IMR-90 (cell line): ENCODE measurements at regions not wholly inside any gene's neighbourhood (a gene's known extent, or its start where the extent isn't known, plus 50 kb on each side); places are given as distances from the start of the nearest gene placed in this dataset.

ENCODE experiments used
- ATAC-seq: fragments of 200-7000 bp; cut with Tn5 transposase; 2 replicates; pipeline ENCODE4 v1.9.1; 2020; ENCODE audit warnings: low read depth, mild to moderate bottlenecking, moderate library complexity
- BruUV-seq: library from RNA; stranded (reverse); fragments of 400-500 nt; replicated peaks from 2 replicates; lab custom pipeline; 2021; lab: Mats Ljungman, UMichigan
- CTCF ChIA-PET: fragments of 300-600 bp; formaldehyde crosslinking; extraction: SDS; loops from one replicate; lab custom pipeline; 2021; ENCODE audit warnings: antibody characterized with exemption; lab: Yijun Ruan, JAX
- POLR2A ChIA-PET: fragments of 300-600 bp; sonication (Branson Sonifier 250); formaldehyde crosslinking; loops from one replicate; lab custom pipeline; 2022; ENCODE audit warnings: antibody characterized with exemption; ENCODE audit not compliant: unreplicated experiment; lab: Charles Lee
- DNase-seq: peaks from one replicate; pipeline ENCODE4 v3.0.0; 2013
- H2AFZ ChIP-seq: replicated peaks from 2 replicates; pipeline ENCODE3; 2013; ENCODE audit warnings: low read length, mild to moderate bottlenecking; ENCODE audit not compliant: poor library complexity
- H2AK5ac ChIP-seq: 2 replicates; pipeline ENCODE4 v1.6.1; 2013; ENCODE audit warnings: low read depth, low read length, inconsistent platforms
- H2AK9ac ChIP-seq: replicated peaks from 2 replicates; pipeline ENCODE3; 2013; ENCODE audit warnings: mild to moderate bottlenecking, low read depth, low read length, moderate library complexity; ENCODE audit not compliant: poor library complexity
- H2BK120ac ChIP-seq: 2 replicates; pipeline ENCODE4 v1.6.1; 2013; ENCODE audit warnings: low read depth, low read length, inconsistent platforms
- H2BK15ac ChIP-seq: 3 replicates; pipeline ENCODE4 v1.6.1; 2013; ENCODE audit warnings: low read depth, low read length, inconsistent platforms
- H2BK20ac ChIP-seq: 2 replicates; pipeline ENCODE4 v1.6.1; 2013; ENCODE audit warnings: low read depth, mild to moderate bottlenecking, inconsistent platforms, low read length, moderate library complexity
- H2BK5ac ChIP-seq: 2 replicates; pipeline ENCODE4 v1.6.1; 2013; ENCODE audit warnings: mild to moderate bottlenecking, low read depth, low read length, inconsistent platforms; ENCODE audit not compliant: poor library complexity, severe bottlenecking
- H3K14ac ChIP-seq: replicated peaks from 2 replicates; pipeline ENCODE4 v1.6.1; 2013; ENCODE audit warnings: low read depth, low read length, inconsistent platforms
- H3K18ac ChIP-seq: 2 replicates; pipeline ENCODE4 v1.6.1; 2013; ENCODE audit warnings: low read depth, low read length, control low read depth
- H3K23ac ChIP-seq: 2 replicates; pipeline ENCODE4 v1.6.1; 2013; ENCODE audit warnings: low read depth, low read length, inconsistent platforms
- H3K27ac ChIP-seq: 2 replicates; pipeline ENCODE4 v1.5.1; 2013; ENCODE audit warnings: mild to moderate bottlenecking, control low read depth, low read length; ENCODE audit not compliant: insufficient read depth
- H3K27me3 ChIP-seq: 2 replicates; pipeline ENCODE4 v1.6.1; 2013; ENCODE audit warnings: low read length; ENCODE audit not compliant: control insufficient read depth, insufficient read depth
- H3K36me3 ChIP-seq: 2 replicates; pipeline ENCODE4 v1.6.1; 2013; ENCODE audit warnings: low read length, mixed read lengths; ENCODE audit not compliant: control insufficient read depth, insufficient read depth
- H3K4ac ChIP-seq: 2 replicates; pipeline ENCODE4 v1.6.1; 2013; ENCODE audit warnings: low read depth, low read length, inconsistent platforms
- H3K4me1 ChIP-seq: 2 replicates; pipeline ENCODE4 v1.6.1; 2013; ENCODE audit warnings: low read length, mixed read lengths; ENCODE audit not compliant: control insufficient read depth, insufficient read depth
- H3K4me2 ChIP-seq: 2 replicates; pipeline ENCODE4 v1.6.1; 2013; ENCODE audit warnings: low read depth, mild to moderate bottlenecking, control low read depth, low read length, moderate library complexity
- H3K4me3 ChIP-seq: 2 replicates; pipeline ENCODE4 v1.5.1; 2013; ENCODE audit warnings: low read depth, mild to moderate bottlenecking, control low read depth, low read length, moderate library complexity; ENCODE audit not compliant: insufficient read depth
- H3K56ac ChIP-seq: 2 replicates; pipeline ENCODE4 v1.6.1; 2013; ENCODE audit warnings: low read length, inconsistent platforms; ENCODE audit not compliant: insufficient read depth; ENCODE audit errors: extremely low read depth
- H3K79me1 ChIP-seq, 2 experiments: 2 replicates each; pipeline ENCODE4 v1.6.1; 2013; ENCODE audit warnings: low read length in 2 of 2, inconsistent platforms in 1 of 2, low read depth in 1 of 2
- H3K9ac ChIP-seq: 2 replicates; pipeline ENCODE4 v1.6.1; 2013; ENCODE audit warnings: low read depth, low read length, control low read depth
- H3K9me1 ChIP-seq: 2 replicates; pipeline ENCODE4 v1.6.1; 2013; ENCODE audit warnings: low read length, inconsistent platforms; ENCODE audit not compliant: insufficient read depth
- H3K9me3 ChIP-seq: 2 replicates; pipeline ENCODE4 v1.6.1; 2013; ENCODE audit warnings: low read length; ENCODE audit not compliant: control insufficient read depth, insufficient read depth
- H4K20me1 ChIP-seq: 2 replicates; pipeline ENCODE4 v1.6.1; 2013; ENCODE audit warnings: low read length, inconsistent platforms; ENCODE audit not compliant: insufficient read depth
- H4K5ac ChIP-seq: 2 replicates; pipeline ENCODE4 v1.6.1; 2013; ENCODE audit warnings: mild to moderate bottlenecking, low read depth, low read length, control low read depth
- H4K8ac ChIP-seq, 2 experiments: 2 replicates each; pipeline ENCODE4 v1.6.1; 2013; ENCODE audit warnings: low read depth in 2 of 2, low read length in 2 of 2, control low read depth in 1 of 2, inconsistent platforms in 1 of 2
- H4K91ac ChIP-seq: 2 replicates; pipeline ENCODE4 v1.6.1; 2013; ENCODE audit warnings: low read depth, low read length, inconsistent platforms; ENCODE audit not compliant: insufficient read depth
- BHLHE40 ChIP-seq: fragments of 150-350 bp; IDR thresholded peaks from 2 replicates; pipeline ENCODE4 v1.6.1; 2016; ENCODE audit warnings: mild to moderate bottlenecking, low read depth, low read length
- CEBPB ChIP-seq: IDR thresholded peaks from 2 replicates; pipeline ENCODE4 v1.6.1; 2012; ENCODE audit warnings: low read depth, low read length, improper control_type of control experiment
- CHD1 ChIP-seq: IDR thresholded peaks from 2 replicates; pipeline ENCODE4 v1.6.1; 2012; ENCODE audit warnings: low read depth, low read length, improper control_type of control experiment
- ELK1 ChIP-seq: fragments of 150-350 bp; IDR thresholded peaks from 2 replicates; pipeline ENCODE4 v1.6.1; 2016; ENCODE audit warnings: low read depth, mild to moderate bottlenecking, low read length, moderate library complexity, borderline replicate concordance
- FOS ChIP-seq: fragments of 150-350 bp; IDR thresholded peaks from 2 replicates; pipeline ENCODE4 v1.6.1; 2016; ENCODE audit warnings: low read depth, low read length
- MAFK ChIP-seq: IDR thresholded peaks from 2 replicates; pipeline ENCODE4 v1.6.1; 2012; ENCODE audit warnings: low read depth, low read length, improper control_type of control experiment
- MAZ ChIP-seq: IDR thresholded peaks from 2 replicates; pipeline ENCODE4 v1.6.1; 2012; ENCODE audit warnings: low read depth, mild to moderate bottlenecking, low read length, improper control_type of control experiment, moderate library complexity, borderline replicate concordance
- MXI1 ChIP-seq: IDR thresholded peaks from 2 replicates; pipeline ENCODE4 v1.6.1; 2012; ENCODE audit warnings: low read depth, mild to moderate bottlenecking, low read length, moderate library complexity, borderline replicate concordance
- NFE2L2 ChIP-seq: fragments of 150-350 bp; IDR thresholded peaks from 2 replicates; pipeline ENCODE4 v1.6.1; 2016; ENCODE audit warnings: low read depth, mild to moderate bottlenecking, low read length
- POLR2A ChIP-seq: IDR thresholded peaks from 2 replicates; pipeline ENCODE4 v1.6.1; 2012; ENCODE audit warnings: mild to moderate bottlenecking, low read depth, low read length
- RAD21 ChIP-seq: IDR thresholded peaks from 2 replicates; pipeline ENCODE4 v1.6.1; 2012; ENCODE audit warnings: low read length, improper control_type of control experiment
- RCOR1 ChIP-seq: IDR thresholded peaks from 2 replicates; pipeline ENCODE4 v1.6.1; 2012; ENCODE audit warnings: mild to moderate bottlenecking, low read length, improper control_type of control experiment; ENCODE audit not compliant: insufficient replicate concordance
- RFX5 ChIP-seq: IDR thresholded peaks from 2 replicates; pipeline ENCODE4 v1.8.0; 2012; ENCODE audit warnings: low read depth, mild to moderate bottlenecking, low read length, moderate library complexity
- SMC3 ChIP-seq: fragments of 150-350 bp; IDR thresholded peaks from 2 replicates; pipeline ENCODE4 v1.6.1; 2016; ENCODE audit warnings: low read depth, mild to moderate bottlenecking, antibody characterized with exemption, low read length, moderate library complexity
- USF2 ChIP-seq: fragments of 150-350 bp; IDR thresholded peaks from 2 replicates; pipeline ENCODE4 v1.6.1; 2017; ENCODE audit warnings: mild to moderate bottlenecking, antibody characterized with exemption, low read length, low read depth
- WGBS, 2 experiments: methylation state at CpG; one replicate each; pipeline versions ENCODE4 v1.1.5 to v1.1.7; 2013; ENCODE audit warnings: missing lambda C conversion rate in 2 of 2; ENCODE audit not compliant: insufficient read length in 1 of 2; ENCODE audit errors: extremely low coverage in 2 of 2; 5-methylcytosine and 5-hydroxymethylcytosine counted together
- dilution Hi-C: fragments of 300-500 bp; cut with HindIII; formaldehyde crosslinking; loops from one replicate; pipeline ENCODE4 v1.14.3; 2018; ENCODE audit warnings: low sequenced_read_pairs; ENCODE audit not compliant: unreplicated experiment
- in situ Hi-C: fragments of 300-500 bp; cut with MboI; formaldehyde crosslinking; loops from 3 replicates; pipeline ENCODE4 v1.14.3; 2019; ENCODE audit warnings: low sequenced_read_pairs, inconsistent platforms, mixed read lengths
- intact Hi-C: fragments of 100-400 bp; cut with micrococcal nuclease; formaldehyde crosslinking; loops from 2 replicates; pipeline ENCODE4 v1.10.0; 2022
- TF ChIP-seq, protein P1 (sequence below): conservative IDR thresholded peaks from 2 replicates; pipeline ENCODE4 v1.5.1; 2012; ENCODE audit warnings: mild to moderate bottlenecking, low read depth, low read length, improper control_type of control experiment

- Histone ChIP-seq H2AK5ac (peak overlapping the region; percentile 41), H3K4me2 (no peak overlapping the region), H3K4ac (no peak overlapping the region), H2AFZ (peak overlapping the region; percentile 5), H2AK9ac (no peak overlapping the region), H3K14ac (no peak overlapping the region), H3K27ac (peak overlapping the region; percentile 29; the same call in 1 of the 2 replicates), H3K9ac (no peak overlapping the region), H2BK120ac (peak overlapping the region; percentile 7; the same call in 1 of the 2 replicates), H3K36me3 (no peaks in the 10 kb centered on the region), H3K79me1 (no peaks in the 10 kb centered on the region), H4K8ac (peak overlapping the region; percentile 4 to 10; a peak in 2 of 4 replicates), H4K20me1 (no peaks in the 10 kb centered on the region), H3K18ac (peak overlapping the region; percentile 31; the same call in 1 of the 2 replicates), H3K9me3 (no peaks in the 10 kb centered on the region), H3K23ac (no peak overlapping the region), H2BK20ac (0 out of 2 replicates have a peak overlapping the region, but pooled peaks have one; percentile 57), H3K56ac (no peak overlapping the region), H3K4me3 (no peak overlapping the region), H3K9me1 (0 out of 2 replicates have a peak, but pooled peaks cover 3% of the 10 kb centered on the region), H4K5ac (no peak overlapping the region), H2BK5ac (no peak overlapping the region), H4K91ac (peak overlapping the region; percentile 35), H2BK15ac (no peak overlapping the region), H3K4me1 (peaks cover 3% of the 10 kb centered on the region), H3K27me3 (no peaks in the 10 kb centered on the region)
- ChIA-PET POLR2A (no interaction called here), CTCF (no interaction called here)
- WGBS, 2 experiments, result 100% methylated on average over 1 of the region's 3 CpGs; no CpG with 5 or more reads in 1 of the 2 experiments
- dilution Hi-C loops (no loop called here), in situ Hi-C loops (no loop called here), intact Hi-C loops (no loop called here)
- ATAC-seq (peak; percentile 65), DNase-seq (peak; percentile 52)
- TF ChIP-seq NFE2L2, result no peak
- TF ChIP-seq RAD21, result no peak
- TF ChIP-seq MAZ, result no peak
- no peak for TF ChIP-seq MAFK
- TF ChIP-seq MXI1, result no peak
- no peak for TF ChIP-seq ELK1
- no peak for TF ChIP-seq SMC3
- no peak for TF ChIP-seq FOS
- no peak for TF ChIP-seq POLR2A
- no peak for TF ChIP-seq RCOR1
- no peak for TF ChIP-seq USF2
- TF ChIP-seq RFX5, result no peak
- TF ChIP-seq CEBPB, result no peak
- no peak for TF ChIP-seq BHLHE40
- TF ChIP-seq, protein P1, sequence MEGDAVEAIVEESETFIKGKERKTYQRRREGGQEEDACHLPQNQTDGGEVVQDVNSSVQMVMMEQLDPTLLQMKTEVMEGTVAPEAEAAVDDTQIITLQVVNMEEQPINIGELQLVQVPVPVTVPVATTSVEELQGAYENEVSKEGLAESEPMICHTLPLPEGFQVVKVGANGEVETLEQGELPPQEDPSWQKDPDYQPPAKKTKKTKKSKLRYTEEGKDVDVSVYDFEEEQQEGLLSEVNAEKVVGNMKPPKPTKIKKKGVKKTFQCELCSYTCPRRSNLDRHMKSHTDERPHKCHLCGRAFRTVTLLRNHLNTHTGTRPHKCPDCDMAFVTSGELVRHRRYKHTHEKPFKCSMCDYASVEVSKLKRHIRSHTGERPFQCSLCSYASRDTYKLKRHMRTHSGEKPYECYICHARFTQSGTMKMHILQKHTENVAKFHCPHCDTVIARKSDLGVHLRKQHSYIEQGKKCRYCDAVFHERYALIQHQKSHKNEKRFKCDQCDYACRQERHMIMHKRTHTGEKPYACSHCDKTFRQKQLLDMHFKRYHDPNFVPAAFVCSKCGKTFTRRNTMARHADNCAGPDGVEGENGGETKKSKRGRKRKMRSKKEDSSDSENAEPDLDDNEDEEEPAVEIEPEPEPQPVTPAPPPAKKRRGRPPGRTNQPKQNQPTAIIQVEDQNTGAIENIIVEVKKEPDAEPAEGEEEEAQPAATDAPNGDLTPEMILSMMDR, result no peak
- TF ChIP-seq CHD1, result no peak
- BruUV-seq, result no TSS peak
Observed at GRCh38 chr9:26292943-26293342, 599.7 kb downstream of the CAAP1 start.
